ENCODE measurements at regions not wholly inside any gene's neighbourhood (a gene's known extent, or its start where the extent isn't known, plus 50 kb on each side); places are given as distances from the start of the nearest gene placed in this dataset.

DNA sequence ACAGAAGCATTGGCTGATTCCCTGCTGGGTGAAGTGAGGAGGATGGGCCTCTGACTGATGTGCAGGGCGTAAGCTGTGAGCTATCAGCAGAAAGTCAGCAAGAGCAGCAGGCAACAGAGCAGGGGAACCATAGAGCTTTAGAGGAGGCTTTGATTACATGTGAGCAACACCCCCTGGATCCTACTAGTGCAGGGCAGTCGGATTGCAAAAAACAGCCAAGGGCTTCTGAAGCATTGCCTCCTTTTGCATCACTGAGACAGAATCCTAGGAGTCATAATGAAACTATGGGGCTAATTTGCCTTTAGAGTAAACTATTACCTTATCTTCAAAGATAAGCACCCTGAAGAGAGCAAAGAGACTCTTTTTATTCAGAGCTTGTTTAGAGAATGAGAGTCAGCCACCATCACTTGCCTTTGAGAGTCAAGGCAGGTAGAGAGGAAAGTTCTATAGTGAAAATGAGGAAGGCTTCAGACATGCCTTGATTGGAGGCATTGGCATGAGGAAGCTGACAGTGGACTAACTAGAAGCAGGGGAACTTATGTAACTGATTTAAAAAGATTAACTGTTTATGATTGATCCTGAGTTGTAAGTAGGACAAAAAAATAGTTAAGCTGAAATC, 420.3 kb downstream of the PDHA2 start:
- no peak overlapping the region for H3K27ac ChIP-seq (ENCODE audit: low read depth, low read length, poor library complexity, severe bottlenecking)
- no peak for DNase-seq (ENCODE audit: low spot score)
- ChIA-PET POLR2A (interaction anchor here (0.6 kb wide), 1 partner anchor 328 kb away, joined by 3 read pairs; no protein-coding TSS in a partner anchor), CTCF (ENCODE audit: unreplicated experiment) (no interaction called here)
- H3K9me2 ChIP-seq (ENCODE audit: insufficient read depth, low read length): no peaks in the 10 kb centered on the region
- no peaks in the 10 kb centered on the region for H3K9me3 ChIP-seq (ENCODE audit: low read length)
- intact Hi-C loops (cut with micrococcal nuclease; ENCODE audit: unreplicated experiment): no loop called here
- no peak for TF ChIP-seq EZH2phosphoT487 (IDR thresholded peaks at IDR 0.05; ENCODE audit: borderline replicate concordance, low read depth, low read length)
- H3K79me2 ChIP-seq (ENCODE audit: insufficient read depth, low read depth, low read length): no peaks in the 10 kb centered on the region
- no TSS peak for BruUV-seq (replicated peaks)
- no peaks in the 10 kb centered on the region for H3K4me1 ChIP-seq (ENCODE audit: insufficient read depth, low read length, poor library complexity, severe bottlenecking)
- H3K4me2 ChIP-seq (ENCODE audit: low read length): no peak overlapping the region
- H3K36me3 ChIP-seq (ENCODE audit: insufficient read depth, low read length): no peaks in the 10 kb centered on the region
- H2AFZ ChIP-seq (ENCODE audit: low read length): no peak overlapping the region
- H3K4me3 ChIP-seq (ENCODE audit: low read depth, low read length, poor library complexity, severe bottlenecking): no peak overlapping the region
- no peaks in the 10 kb centered on the region for H4K20me1 ChIP-seq (ENCODE audit: insufficient read depth, low read length)

DNA sequence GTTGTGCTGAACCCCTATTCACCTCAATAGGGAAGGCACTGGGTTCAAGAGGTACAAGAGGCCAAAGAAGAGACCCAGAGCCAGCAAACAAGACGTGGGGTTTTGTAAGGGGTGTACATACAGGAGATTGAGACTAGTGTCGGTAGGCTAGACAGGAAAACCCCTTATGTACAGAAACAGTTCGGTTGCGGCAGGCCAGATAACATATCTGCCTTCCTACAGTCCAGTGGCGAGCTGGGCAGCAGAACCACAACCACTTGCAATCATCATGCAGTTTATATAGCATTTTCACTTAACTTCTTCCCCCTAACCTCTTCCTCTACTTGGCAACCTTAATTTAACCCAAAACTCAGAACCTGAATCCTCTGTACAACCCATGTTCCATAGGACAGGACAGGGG, 422.2 kb downstream of the PDHA2 start:
- no peak for TF ChIP-seq EZH2phosphoT487 (IDR thresholded peaks at IDR 0.05; ENCODE audit: borderline replicate concordance, low read depth, low read length)
- TF ChIP-seq, protein P1, sequence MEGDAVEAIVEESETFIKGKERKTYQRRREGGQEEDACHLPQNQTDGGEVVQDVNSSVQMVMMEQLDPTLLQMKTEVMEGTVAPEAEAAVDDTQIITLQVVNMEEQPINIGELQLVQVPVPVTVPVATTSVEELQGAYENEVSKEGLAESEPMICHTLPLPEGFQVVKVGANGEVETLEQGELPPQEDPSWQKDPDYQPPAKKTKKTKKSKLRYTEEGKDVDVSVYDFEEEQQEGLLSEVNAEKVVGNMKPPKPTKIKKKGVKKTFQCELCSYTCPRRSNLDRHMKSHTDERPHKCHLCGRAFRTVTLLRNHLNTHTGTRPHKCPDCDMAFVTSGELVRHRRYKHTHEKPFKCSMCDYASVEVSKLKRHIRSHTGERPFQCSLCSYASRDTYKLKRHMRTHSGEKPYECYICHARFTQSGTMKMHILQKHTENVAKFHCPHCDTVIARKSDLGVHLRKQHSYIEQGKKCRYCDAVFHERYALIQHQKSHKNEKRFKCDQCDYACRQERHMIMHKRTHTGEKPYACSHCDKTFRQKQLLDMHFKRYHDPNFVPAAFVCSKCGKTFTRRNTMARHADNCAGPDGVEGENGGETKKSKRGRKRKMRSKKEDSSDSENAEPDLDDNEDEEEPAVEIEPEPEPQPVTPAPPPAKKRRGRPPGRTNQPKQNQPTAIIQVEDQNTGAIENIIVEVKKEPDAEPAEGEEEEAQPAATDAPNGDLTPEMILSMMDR (conservative IDR thresholded peaks at IDR 0.05; ENCODE audit: low read length): no peak
- DNase-seq (ENCODE audit: low spot score): no peak
- H3K36me3 ChIP-seq (ENCODE audit: insufficient read depth, low read length): no peaks in the 10 kb centered on the region
- no peak overlapping the region for H3K4me3 ChIP-seq (ENCODE audit: low read depth, low read length, poor library complexity, severe bottlenecking)
- no TSS peak for BruUV-seq (replicated peaks)
- no peaks in the 10 kb centered on the region for H3K9me3 ChIP-seq (ENCODE audit: low read length)
- intact Hi-C loops (cut with micrococcal nuclease; ENCODE audit: unreplicated experiment): no loop called here
- no peak overlapping the region for H3K4me2 ChIP-seq (ENCODE audit: low read length)
- POLR2A ChIA-PET: no interaction called here
- H2AFZ ChIP-seq (ENCODE audit: low read length): no peak overlapping the region
- H3K4me1 ChIP-seq (ENCODE audit: insufficient read depth, low read length, poor library complexity, severe bottlenecking): no peaks in the 10 kb centered on the region
- H3K27ac ChIP-seq (ENCODE audit: low read depth, low read length, poor library complexity, severe bottlenecking): no peak overlapping the region
- H3K79me2 ChIP-seq (ENCODE audit: insufficient read depth, low read depth, low read length): no peaks in the 10 kb centered on the region
- CTCF ChIA-PET (ENCODE audit: unreplicated experiment): no interaction called here
- H3K9me2 ChIP-seq (ENCODE audit: insufficient read depth, low read length): no peaks in the 10 kb centered on the region
- no peaks in the 10 kb centered on the region for H4K20me1 ChIP-seq (ENCODE audit: insufficient read depth, low read length)

DNA sequence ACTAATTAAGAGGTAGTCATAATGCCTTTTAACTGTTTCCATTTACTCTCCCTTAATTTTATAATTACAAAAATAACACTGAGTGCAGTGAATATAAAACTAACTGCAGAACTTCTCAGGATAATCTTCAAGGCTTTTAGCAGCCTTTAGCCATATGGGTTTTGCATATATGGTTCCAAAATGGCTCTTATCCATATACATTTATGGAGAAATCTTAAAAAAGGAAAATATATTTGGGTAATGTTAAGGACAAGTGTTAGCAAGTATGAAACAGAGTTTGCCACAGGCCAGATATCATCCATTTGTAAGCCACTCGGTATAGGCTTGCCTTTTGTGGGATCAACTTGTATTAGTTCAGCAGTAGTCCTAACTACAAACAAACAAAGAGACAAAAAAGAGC, 423.4 kb downstream of the PDHA2 start:
- H3K9me3 ChIP-seq (ENCODE audit: low read length): no peaks in the 10 kb centered on the region
- H3K27ac ChIP-seq (ENCODE audit: low read depth, low read length, poor library complexity, severe bottlenecking): no peak overlapping the region
- no peak overlapping the region for H3K4me2 ChIP-seq (ENCODE audit: low read length)
- DNase-seq (ENCODE audit: low spot score): no peak
- H3K79me2 ChIP-seq (ENCODE audit: insufficient read depth, low read depth, low read length): no peaks in the 10 kb centered on the region
- no peaks in the 10 kb centered on the region for H3K4me1 ChIP-seq (ENCODE audit: insufficient read depth, low read length, poor library complexity, severe bottlenecking)
- no TSS peak for BruUV-seq (replicated peaks)
- TF ChIP-seq, protein P1 (conservative IDR thresholded peaks at IDR 0.05; ENCODE audit: low read length): no peak
- TF ChIP-seq EZH2phosphoT487 (IDR thresholded peaks at IDR 0.05; ENCODE audit: borderline replicate concordance, low read depth, low read length): no peak
- no peaks in the 10 kb centered on the region for H3K9me2 ChIP-seq (ENCODE audit: insufficient read depth, low read length)
- no peaks in the 10 kb centered on the region for H4K20me1 ChIP-seq (ENCODE audit: insufficient read depth, low read length)
- ChIA-PET POLR2A (no interaction called here), CTCF (ENCODE audit: unreplicated experiment) (no interaction called here)
- no peak overlapping the region for H3K4me3 ChIP-seq (ENCODE audit: low read depth, low read length, poor library complexity, severe bottlenecking)
- intact Hi-C loops (cut with micrococcal nuclease; ENCODE audit: unreplicated experiment): no loop called here
- no peak overlapping the region for H2AFZ ChIP-seq (ENCODE audit: low read length)
- no peaks in the 10 kb centered on the region for H3K36me3 ChIP-seq (ENCODE audit: insufficient read depth, low read length)

Data from OCI-LY7 (cell line).